K562 (cell line): ENCODE measurements at regions not wholly inside any gene's neighbourhood (a gene's known extent, or its start where the extent isn't known, plus 50 kb on each side); places are given as distances from the start of the nearest gene placed in this dataset.

Experiments
- ATAC-seq: fragments of 200-7000 bp; cut with Tn5 transposase; 3 replicates; pipeline ENCODE4 v1.9.1; 2020; ENCODE audit warnings: moderate library complexity
- BruUV-seq: library from RNA; stranded (reverse); fragments of 400-500 nt; replicated peaks from 2 replicates; lab custom pipeline; 2021; lab: Mats Ljungman, UMichigan
- CTCF ChIA-PET: fragments of 300-600 bp; formaldehyde crosslinking; extraction: SDS; loops from one replicate; lab custom pipeline; 2021; ENCODE audit warnings: low intra/inter-chr PET ratio; lab: Yijun Ruan, JAX
- POLR2A ChIA-PET: fragments of 300-600, 350-650 bp; sonication (Branson Sonifier 250); formaldehyde crosslinking; extraction: SDS; loops from one replicate; lab custom pipeline; 2021; ENCODE audit warnings: antibody characterized with exemption, inconsistent platforms; lab: Yijun Ruan, JAX
- DNase-seq, 4 experiments: peaks; one replicate each; pipeline versions ENCODE4 v3.0.0 to v3.0.0-alpha.2; 2011 to 2018; ENCODE audit warnings: low spot score in 3 of 4, mixed read lengths in 3 of 4; ENCODE audit errors: extremely low read depth in 1 of 4
- FAIRE-seq: peaks from 2 replicates; lab custom pipeline; 2011; peaks lifted over from hg19 to GRCh38; lab: Jason Lieb, UNC
- H2AFZ ChIP-seq: 2 replicates; pipeline ENCODE4 v1.6.0; 2011; ENCODE audit warnings: low read depth, low read length, control low read depth, inconsistent platforms
- H3K27ac ChIP-seq: fragments of 200-600 bp; 3 replicates; pipeline ENCODE4 v1.8.0; 2011; ENCODE audit warnings: low read depth, mild to moderate bottlenecking, control low read depth, inconsistent platforms, low read length, moderate library complexity, mixed read lengths; ENCODE audit errors: extremely low read depth
- H3K27me3 ChIP-seq, 2 experiments: fragments of 300-600 bp in 1 of 2; 2 replicates in 1 of 2; 3 replicates in 1 of 2; pipeline versions ENCODE4 v1.6.0 to v1.8.0; 2011; ENCODE audit warnings: inconsistent platforms in 2 of 2, low read length in 2 of 2, mild to moderate bottlenecking in 1 of 2, mixed read lengths in 1 of 2, moderate library complexity in 1 of 2; ENCODE audit not compliant: control insufficient read depth in 2 of 2, insufficient read depth in 2 of 2
- H3K36me3 ChIP-seq: fragments of 300-600 bp; 3 replicates; pipeline ENCODE4 v1.8.0; 2011; ENCODE audit warnings: mild to moderate bottlenecking, low read length, inconsistent platforms; ENCODE audit not compliant: control insufficient read depth, insufficient read depth
- H3K4me1 ChIP-seq, 2 experiments: fragments of 200-600 bp in 1 of 2; replicated peaks in 1 of 2; 2 replicates in 1 of 2; 3 replicates in 1 of 2; pipeline versions ENCODE4 v1.5.1 to v1.8.0; 2011; ENCODE audit warnings: inconsistent platforms in 2 of 2, low read length in 2 of 2, mild to moderate bottlenecking in 1 of 2, mixed read lengths in 1 of 2, moderate library complexity in 1 of 2; ENCODE audit not compliant: control insufficient read depth in 2 of 2, insufficient read depth in 2 of 2
- H3K4me2 ChIP-seq: 2 replicates; pipeline ENCODE4 v1.6.1; 2011; ENCODE audit warnings: low read length, control low read depth, inconsistent platforms, mixed read lengths; ENCODE audit not compliant: insufficient read depth
- H3K4me3 ChIP-seq: fragments of 200-600 bp; sonication (generic), shearing (Covaris generic); 2 replicates; pipeline ENCODE4 v1.5.1; 2016; ENCODE audit warnings: control low read depth, inconsistent platforms
- H3K79me2 ChIP-seq: fragments of 200-600 bp; 3 replicates; pipeline ENCODE4 v1.8.0; 2011; ENCODE audit warnings: low read length, inconsistent platforms; ENCODE audit not compliant: control insufficient read depth, insufficient read depth
- H3K9ac ChIP-seq, 2 experiments: 2 replicates each; pipeline versions ENCODE4 v1.6.0 to v1.6.1; 2011; ENCODE audit warnings: low read depth in 2 of 2, low read length in 2 of 2, control low read depth in 1 of 2, inconsistent platforms in 1 of 2, mild to moderate bottlenecking in 1 of 2, mixed read lengths in 1 of 2; ENCODE audit not compliant: insufficient read depth in 1 of 2
- H3K9me1 ChIP-seq: one replicate; pipeline ENCODE4 v1.6.0; 2011; ENCODE audit warnings: inconsistent platforms, mild to moderate bottlenecking, low read length, moderate library complexity; ENCODE audit not compliant: control insufficient read depth, insufficient read depth
- H3K9me3 ChIP-seq: replicated peaks from 2 replicates; pipeline ENCODE4 v1.5.1; 2011; ENCODE audit warnings: low read depth, low read length, inconsistent platforms; ENCODE audit not compliant: control insufficient read depth, insufficient read depth
- H4K20me1 ChIP-seq: replicated peaks from 2 replicates; pipeline ENCODE4 v1.6.1; 2011; ENCODE audit warnings: low read length, inconsistent platforms, mixed read lengths; ENCODE audit not compliant: control insufficient read depth, insufficient read depth
- ZKSCAN1 ChIP-seq: fragments of 150-350 bp; IDR thresholded peaks from 2 replicates; pipeline ENCODE4 v1.6.1; 2016; ENCODE audit warnings: low read depth, low read length
- ZNF408 ChIP-seq: fragments of 250-450 bp; sonication (Bioruptor Pico); IDR thresholded peaks from 2 replicates; pipeline ENCODE4 v1.4.0; 2020; ENCODE audit warnings: low read depth, mild to moderate bottlenecking, moderate library complexity
- in situ Hi-C: fragments of 300-500 bp; cut with MboI; formaldehyde crosslinking; loops from 4 replicates; pipeline ENCODE4 v1.15.0; 2018; ENCODE audit warnings: inconsistent platforms, mixed read lengths
- intact Hi-C: fragments of 100-400 bp; cut with micrococcal nuclease; formaldehyde crosslinking; loops from 2 replicates; pipeline ENCODE4 v1.14.2; 2022
- TF ChIP-seq, protein P1 (sequence below): fragments of 450-650 bp; IDR thresholded peaks from 2 replicates; pipeline ENCODE4 v1.7.0; 2016; ENCODE audit warnings: borderline replicate concordance
- TF ChIP-seq, protein P2 (sequence below): sonication (generic); formaldehyde crosslinking; IDR thresholded peaks from 2 replicates; pipeline ENCODE4 v1.8.0; 2022; ENCODE audit warnings: mild to moderate bottlenecking, missing genetic modification reagents
- TF ChIP-seq, protein P3 (sequence below): IDR thresholded peaks from 2 replicates; pipeline ENCODE4 v1.6.1; 2011; ENCODE audit not compliant: insufficient read length; ENCODE audit errors: extremely low read depth
- TF ChIP-seq, protein P4 (sequence below): IDR thresholded peaks from 2 replicates; pipeline ENCODE4 v1.6.1; 2016; ENCODE audit warnings: missing genetic modification characterization, missing compliant biosample characterization
- TF ChIP-seq, protein P5 (sequence below): fragments of 200-800 bp; sonication (Bioruptor generic); IDR thresholded peaks from 2 replicates; pipeline ENCODE4 v1.6.1; 2017; ENCODE audit warnings: missing genetic modification characterization, missing compliant biosample characterization

DNA sequence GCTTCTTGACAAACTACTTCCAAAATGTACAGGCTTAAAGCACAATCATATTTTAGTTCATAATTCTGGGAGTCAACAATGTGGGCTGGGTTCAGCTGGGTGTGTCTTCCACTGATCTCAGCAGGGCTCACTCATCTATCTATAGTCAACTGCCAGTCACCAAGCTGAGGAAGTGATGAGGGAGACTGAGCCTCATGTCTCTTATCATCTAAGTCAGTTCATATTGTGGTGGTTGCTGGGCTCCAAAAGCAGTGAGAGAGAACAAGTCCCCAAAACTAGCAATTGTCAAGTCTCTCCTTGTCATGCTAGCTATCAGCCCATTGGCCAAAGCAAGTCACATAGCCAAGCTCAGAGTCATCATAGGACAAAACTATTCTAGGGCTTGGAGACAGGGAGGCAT is 465.9 kb upstream of the ARID1B start:
- H3K27ac ChIP-seq = no peak overlapping the region
- H3K27me3 ChIP-seq = no peaks in the 10 kb centered on the region
- H3K9me3 ChIP-seq = no peaks in the 10 kb centered on the region
- H4K20me1 ChIP-seq = no peaks in the 10 kb centered on the region
- CTCF ChIA-PET = no interaction called here
- H3K79me2 ChIP-seq = no peaks in the 10 kb centered on the region
- DNase-seq = no peak
- no peak for FAIRE-seq
- H3K36me3 ChIP-seq = no peaks in the 10 kb centered on the region
- H3K9me1 ChIP-seq = no peaks in the 10 kb centered on the region
- POLR2A ChIA-PET = no interaction called here
- no peak overlapping the region for H3K4me3 ChIP-seq
- no peak overlapping the region for H3K9ac ChIP-seq
- no TSS peak for BruUV-seq
- no peak overlapping the region for H3K4me2 ChIP-seq
- H2AFZ ChIP-seq = no peak overlapping the region
- no peaks in the 10 kb centered on the region for H3K4me1 ChIP-seq
- no peak for ATAC-seq
- intact Hi-C loops (no loop called here), in situ Hi-C loops (no loop called here)
- TF ChIP-seq, protein P1, sequence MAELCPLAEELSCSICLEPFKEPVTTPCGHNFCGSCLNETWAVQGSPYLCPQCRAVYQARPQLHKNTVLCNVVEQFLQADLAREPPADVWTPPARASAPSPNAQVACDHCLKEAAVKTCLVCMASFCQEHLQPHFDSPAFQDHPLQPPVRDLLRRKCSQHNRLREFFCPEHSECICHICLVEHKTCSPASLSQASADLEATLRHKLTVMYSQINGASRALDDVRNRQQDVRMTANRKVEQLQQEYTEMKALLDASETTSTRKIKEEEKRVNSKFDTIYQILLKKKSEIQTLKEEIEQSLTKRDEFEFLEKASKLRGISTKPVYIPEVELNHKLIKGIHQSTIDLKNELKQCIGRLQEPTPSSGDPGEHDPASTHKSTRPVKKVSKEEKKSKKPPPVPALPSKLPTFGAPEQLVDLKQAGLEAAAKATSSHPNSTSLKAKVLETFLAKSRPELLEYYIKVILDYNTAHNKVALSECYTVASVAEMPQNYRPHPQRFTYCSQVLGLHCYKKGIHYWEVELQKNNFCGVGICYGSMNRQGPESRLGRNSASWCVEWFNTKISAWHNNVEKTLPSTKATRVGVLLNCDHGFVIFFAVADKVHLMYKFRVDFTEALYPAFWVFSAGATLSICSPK = no peak
- TF ChIP-seq, protein P2, sequence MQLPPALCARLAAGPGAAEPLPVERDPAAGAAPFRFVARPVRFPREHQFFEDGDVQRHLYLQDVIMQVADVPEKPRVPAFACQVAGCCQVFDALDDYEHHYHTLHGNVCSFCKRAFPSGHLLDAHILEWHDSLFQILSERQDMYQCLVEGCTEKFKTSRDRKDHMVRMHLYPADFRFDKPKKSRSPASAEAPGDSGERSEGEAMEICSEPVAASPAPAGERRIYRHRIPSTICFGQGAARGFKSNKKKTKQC (CRISPR knock-in tag) = no peak
- TF ChIP-seq, protein P3, sequence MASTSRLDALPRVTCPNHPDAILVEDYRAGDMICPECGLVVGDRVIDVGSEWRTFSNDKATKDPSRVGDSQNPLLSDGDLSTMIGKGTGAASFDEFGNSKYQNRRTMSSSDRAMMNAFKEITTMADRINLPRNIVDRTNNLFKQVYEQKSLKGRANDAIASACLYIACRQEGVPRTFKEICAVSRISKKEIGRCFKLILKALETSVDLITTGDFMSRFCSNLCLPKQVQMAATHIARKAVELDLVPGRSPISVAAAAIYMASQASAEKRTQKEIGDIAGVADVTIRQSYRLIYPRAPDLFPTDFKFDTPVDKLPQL = no peak
- TF ChIP-seq ZKSCAN1 (no peak), ZNF408 (CRISPR knock-in tag) (no peak)
- TF ChIP-seq, protein P4, sequence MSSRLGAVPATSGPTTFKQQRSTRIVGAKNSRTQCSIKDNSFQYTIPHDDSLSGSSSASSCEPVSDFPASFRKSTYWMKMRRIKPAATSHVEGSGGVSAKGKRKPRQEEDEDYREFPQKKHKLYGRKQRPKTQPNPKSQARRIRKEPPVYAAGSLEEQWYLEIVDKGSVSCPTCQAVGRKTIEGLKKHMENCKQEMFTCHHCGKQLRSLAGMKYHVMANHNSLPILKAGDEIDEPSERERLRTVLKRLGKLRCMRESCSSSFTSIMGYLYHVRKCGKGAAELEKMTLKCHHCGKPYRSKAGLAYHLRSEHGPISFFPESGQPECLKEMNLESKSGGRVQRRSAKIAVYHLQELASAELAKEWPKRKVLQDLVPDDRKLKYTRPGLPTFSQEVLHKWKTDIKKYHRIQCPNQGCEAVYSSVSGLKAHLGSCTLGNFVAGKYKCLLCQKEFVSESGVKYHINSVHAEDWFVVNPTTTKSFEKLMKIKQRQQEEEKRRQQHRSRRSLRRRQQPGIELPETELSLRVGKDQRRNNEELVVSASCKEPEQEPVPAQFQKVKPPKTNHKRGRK (tag) = no peak
- TF ChIP-seq, protein P5, sequence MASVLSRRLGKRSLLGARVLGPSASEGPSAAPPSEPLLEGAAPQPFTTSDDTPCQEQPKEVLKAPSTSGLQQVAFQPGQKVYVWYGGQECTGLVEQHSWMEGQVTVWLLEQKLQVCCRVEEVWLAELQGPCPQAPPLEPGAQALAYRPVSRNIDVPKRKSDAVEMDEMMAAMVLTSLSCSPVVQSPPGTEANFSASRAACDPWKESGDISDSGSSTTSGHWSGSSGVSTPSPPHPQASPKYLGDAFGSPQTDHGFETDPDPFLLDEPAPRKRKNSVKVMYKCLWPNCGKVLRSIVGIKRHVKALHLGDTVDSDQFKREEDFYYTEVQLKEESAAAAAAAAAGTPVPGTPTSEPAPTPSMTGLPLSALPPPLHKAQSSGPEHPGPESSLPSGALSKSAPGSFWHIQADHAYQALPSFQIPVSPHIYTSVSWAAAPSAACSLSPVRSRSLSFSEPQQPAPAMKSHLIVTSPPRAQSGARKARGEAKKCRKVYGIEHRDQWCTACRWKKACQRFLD = no peak
